ENCODE measurements at regions not wholly inside any gene's neighbourhood (a gene's known extent, or its start where the extent isn't known, plus 50 kb on each side); places are given as distances from the start of the nearest gene placed in this dataset.

DNA sequence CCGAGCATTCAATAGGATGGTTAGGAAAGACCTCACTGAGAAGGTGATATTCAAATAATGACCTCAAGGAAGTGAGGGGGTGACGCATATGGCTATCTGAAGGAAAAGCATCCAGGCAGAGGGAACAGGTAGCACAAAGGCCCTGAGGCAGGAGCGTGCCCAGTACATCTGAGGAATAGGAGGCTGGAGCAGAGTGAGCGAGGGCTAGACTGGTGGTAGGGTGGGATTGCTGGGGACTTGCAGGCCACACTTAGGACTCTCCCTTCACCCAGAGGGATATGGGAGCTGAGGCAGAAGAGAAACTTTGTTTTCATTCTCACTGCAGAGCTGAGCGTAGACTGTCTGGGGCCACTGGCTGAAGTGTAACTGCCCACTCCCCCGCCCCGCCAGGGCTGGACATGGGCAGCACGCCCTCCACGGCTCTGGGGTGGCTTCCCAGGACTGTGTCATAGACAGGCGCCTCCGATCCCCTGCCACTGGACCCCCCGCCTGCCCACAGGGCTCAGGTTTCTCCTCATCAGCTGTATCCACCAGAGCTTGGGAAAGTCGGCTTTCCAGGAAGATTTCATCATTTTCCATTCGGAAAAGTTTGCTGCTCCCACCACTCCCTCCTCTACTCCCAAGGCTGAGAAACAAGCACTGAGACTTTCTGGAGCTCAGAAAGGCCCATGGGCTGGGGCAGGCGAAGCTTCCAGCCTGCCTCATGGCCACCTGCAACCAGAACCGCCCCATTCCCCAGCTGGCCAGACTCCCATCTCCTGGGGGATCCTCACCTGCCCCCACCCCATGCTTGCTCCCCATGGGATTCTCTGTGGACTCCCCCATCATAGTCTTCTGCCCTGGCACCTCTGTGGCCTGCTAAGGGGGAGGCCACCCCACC, 142.6 kb downstream of the MRPL14 start:
- no peak for DNase-seq (ENCODE audit: low read depth)

DNA sequence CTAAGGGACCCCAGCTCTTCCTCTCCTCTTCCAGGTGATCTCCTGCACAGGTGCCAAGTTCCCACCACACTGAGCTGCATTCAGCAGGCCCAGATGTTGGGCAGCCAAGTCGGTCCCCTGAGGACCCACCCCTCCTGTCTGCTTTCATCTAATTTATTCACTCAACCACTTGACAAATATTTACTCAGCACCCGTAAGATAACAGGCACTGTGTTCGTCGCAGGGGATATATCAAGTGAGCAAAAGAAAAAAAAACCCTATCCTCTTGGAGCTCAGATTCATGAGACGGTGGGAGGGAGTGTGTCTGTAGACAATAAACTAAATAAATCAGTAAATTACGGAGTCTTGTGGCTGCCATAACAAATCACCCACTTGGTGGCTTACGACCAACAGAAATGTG, 143.6 kb downstream of the MRPL14 start:
- no peak for DNase-seq (ENCODE audit: low read depth)

DNA sequence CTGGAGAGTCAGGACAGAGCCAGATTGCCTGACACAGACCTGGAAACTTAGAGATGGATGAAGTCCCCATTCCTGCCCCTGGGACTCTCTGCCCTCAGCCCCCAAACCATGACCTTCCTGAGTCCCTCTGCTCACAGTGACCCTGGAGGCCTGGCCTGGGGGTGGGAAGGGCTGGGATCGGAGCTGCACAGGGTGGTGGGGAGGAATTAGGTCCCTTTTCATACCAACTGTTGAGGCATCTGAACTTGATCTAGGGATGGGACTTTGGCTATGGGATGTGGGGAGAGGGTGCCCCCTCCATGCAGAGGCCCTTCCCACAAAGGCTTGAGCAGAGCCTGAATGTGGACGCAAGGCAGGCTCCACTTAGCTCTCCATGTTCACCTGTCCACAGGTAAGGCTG, 144.1 kb downstream of the MRPL14 start:
- no peak for DNase-seq (ENCODE audit: low read depth)

DNA sequence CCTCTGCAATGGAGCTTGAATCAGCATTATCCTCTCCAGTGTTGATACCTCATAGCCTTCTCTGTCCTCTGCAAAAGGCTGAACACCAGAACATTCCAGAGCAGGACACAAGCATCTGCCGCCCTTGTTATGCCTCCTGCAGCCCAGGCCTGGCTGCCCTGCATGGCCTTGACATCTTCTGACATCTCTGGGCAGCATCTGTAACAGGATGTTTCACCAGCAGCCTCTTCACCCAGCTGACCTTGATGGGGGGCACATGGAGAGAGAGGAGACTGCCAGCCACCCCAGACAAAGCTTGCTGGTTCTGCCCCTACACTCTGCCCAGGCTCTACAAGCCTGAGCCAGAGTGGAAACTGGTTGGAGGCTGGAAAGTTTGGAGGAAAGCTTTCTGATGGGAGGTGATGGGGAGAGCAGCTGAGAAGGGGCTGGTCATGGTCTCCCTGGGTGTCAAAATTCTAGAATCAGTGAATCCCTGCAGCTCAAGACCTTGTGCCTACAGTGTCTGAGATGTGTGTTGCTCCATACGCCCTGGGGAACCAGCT, 145.1 kb downstream of the MRPL14 start:
- no peak for DNase-seq (ENCODE audit: low read depth)

GRCh38 chr6:43981363-43981990, 145.8 kb downstream of the MRPL14 start:
- no peak for DNase-seq (ENCODE audit: low read depth)

GRCh38 chr6:43980004-43980795, 147.1 kb downstream of the MRPL14 start:
- no peak for DNase-seq (ENCODE audit: low read depth)

DNA sequence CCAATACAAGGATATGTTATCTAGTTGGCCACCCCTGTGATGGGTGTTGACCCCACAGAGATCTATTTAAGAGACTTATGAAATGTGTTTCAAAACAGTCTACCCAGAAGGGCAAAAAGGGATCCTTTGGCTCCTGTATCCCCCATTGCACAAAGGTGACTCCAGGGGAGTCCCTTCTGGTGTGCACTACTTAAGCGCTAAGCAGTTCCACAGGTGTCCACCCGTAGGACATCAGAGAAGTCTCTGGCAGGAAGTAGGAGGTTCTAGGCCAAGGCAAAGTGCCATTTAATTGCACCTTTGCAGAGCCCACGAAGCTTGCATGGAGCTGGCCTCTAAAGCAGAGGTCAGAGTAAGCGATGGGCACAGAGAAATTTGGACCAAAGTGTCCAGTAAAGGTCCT, 147.7 kb downstream of the MRPL14 start:
- DNase-seq (ENCODE audit: low read depth), result no peak

DNA sequence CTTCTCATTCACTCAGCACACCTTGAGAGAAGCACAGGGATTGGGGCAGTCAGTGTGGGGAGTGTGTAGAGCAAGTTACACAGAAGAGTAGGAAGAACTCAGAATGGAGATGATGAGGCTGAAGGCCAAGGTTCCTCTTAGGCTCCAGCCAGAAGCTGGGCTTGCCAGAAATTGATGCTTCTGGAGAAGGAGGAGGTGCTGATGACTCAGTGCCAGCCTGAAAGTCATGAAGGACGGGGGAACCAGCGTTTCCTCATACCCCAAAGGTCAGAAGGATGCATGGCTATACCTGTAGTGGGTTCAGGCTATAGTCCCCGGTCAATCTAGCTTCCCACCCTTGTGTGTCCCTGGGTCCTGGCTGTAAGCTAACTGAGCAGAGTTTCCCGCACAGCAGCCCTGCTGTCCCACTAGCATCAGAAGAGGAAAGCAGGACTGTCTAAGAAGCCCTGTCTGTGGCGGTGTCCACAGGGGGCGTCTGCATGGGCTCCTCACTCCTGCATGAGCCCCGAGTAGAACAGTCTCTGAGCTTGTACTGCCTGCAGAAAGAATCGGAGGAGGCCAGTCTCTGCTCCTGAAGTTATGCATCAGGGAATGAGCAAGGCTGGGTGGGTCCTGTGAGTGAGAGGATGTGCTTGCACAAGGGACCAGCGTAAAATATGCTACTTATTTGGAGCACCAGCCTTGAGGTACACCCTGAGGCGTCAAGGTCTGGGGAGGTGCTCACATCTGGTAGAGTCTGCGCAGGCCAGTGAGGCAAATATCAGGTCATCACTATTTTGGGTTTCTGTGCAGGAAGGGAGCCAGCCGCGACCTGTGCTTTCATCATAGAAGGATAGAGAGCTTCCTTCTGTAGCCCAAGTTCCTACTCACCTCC, 148.5 kb downstream of the MRPL14 start:
- DNase-seq (ENCODE audit: low read depth), result peak; percentile 46

DNA sequence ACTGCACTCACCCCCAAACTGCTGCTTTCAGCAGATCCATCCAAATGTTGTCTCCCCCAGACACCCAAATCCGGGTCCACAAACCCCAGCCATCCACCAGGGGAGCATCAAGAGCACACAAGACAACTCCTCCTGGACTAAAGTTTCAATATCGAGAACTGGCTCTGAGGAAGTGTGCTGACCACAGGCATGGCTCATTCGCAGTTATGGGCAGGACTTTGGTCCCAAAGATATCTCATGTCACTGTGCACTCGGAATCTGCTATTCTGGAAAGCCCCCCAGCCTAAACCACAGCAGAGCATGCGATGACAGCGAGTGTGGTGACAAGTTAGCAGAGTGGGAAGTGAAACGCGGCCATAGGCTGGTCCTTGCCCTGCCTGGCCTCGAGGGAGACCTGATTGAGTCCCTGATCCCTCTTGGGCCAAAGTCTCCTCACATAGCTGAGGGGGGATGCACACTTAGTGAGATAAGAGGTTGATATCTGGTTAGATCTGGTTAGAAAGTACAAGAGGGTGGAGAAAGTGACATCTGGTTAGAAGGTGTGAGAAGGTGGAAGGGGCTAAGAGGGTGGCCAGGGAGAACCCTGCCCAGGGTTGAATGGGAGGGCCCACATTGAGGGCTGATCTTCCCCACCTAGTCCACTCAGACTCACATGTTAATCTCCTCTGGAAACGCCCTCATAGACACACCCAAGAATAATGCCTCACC, 149.7 kb downstream of the MRPL14 start:
- peak; percentile 78 for DNase-seq (ENCODE audit: low read depth)

DNA sequence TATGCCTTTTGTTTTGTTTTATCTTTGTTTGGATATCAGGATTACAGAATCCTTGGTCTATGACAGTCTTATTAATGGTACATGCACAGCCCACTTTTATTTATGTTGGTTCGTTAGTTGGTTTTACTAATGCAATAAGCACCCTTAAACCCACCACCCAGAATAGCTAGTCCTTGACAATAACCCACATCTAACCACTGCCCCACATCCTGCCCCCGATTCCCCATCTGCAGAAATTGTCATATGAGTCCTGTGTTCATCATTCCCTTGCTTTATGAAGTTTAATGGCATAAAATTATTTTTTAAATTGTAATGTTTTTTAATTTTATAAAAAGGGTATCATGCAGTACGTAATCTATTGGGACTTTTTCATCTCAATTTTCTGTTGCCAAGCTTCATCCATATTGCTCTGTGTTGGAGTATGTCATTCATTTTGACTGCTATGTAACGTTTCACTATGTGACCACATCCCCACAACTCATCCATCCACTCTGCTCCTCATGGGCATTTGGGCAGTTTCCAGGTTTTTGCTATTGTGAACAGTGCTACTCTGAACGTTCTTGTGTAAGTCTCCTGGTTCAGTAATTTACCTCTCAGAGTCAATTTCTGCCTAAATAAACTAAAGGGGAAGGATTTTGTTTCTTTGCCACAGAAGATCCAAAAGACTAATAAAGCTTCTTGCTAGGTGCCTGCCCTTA, 150.4 kb downstream of the MRPL14 start:
- peak; percentile 78 for DNase-seq (ENCODE audit: low read depth)

- DNase-seq (ENCODE audit: low read depth), result no peak
Measured at GRCh38 chr6:43974643-43975230, 152.5 kb downstream of the MRPL14 start.

GRCh38 chr6:43973357-43973756, 153.9 kb downstream of the MRPL14 start:
- DNase-seq (ENCODE audit: low read depth), result no peak

GRCh38 chr6:43972913-43973300, 154.3 kb downstream of the MRPL14 start:
- DNase-seq (ENCODE audit: low read depth), result peak; percentile 97

DNA sequence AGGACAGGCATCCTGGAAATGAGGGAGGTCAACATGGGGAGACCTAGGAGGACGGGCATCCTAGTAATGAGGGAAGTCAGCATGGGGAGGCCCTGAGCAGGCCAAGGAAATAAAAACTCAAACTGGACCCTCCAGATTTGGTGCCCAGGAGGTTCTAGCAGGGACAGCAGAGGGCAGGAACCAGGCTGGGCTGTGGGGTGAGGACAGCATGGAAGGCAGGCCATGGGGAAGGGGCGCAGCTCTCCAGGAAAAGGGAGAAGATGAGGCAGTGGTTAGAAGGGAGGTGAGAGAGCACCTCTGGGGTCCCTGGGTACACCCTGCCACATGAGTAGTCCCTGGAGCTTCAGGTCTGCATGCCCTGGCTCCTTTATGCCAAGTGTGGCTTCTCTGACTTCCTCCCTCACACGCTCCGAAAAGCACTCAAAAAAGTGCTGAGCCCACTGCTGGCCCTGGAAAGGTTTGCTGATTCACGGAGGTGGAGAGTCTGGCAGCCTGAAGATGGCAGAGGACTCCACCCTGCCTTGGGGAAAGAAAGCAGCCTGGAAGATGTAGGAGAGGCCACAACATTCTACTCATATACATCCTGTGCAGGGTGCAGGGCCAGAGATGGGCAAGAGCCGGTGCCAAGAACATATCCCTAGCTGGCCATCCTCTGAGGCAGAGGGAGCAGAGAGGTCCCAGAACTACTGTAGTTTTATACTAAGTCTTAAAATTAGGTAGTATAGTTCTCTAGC, 154.9 kb downstream of the MRPL14 start:
- DNase-seq (ENCODE audit: low read depth), result peak; percentile 84

DNA sequence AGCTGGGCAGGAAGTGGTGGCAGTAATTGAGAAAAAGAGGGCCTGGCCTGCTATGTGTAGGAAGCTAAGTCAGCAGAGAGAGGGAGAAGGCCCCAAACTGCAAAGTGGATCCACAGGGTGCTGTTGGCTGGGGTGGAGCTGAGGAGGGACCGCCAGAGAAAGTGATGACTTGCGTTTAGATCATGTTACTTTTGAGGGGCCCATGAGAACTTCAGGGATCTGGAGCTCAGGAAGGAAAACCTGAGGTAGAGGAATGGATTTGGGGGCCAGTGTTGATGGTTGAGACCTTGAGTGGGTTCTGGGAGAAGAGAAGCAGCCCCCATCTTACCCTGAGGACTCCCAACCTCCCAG, 155.5 kb downstream of the MRPL14 start:
- DNase-seq (ENCODE audit: low read depth), result no peak

DNA sequence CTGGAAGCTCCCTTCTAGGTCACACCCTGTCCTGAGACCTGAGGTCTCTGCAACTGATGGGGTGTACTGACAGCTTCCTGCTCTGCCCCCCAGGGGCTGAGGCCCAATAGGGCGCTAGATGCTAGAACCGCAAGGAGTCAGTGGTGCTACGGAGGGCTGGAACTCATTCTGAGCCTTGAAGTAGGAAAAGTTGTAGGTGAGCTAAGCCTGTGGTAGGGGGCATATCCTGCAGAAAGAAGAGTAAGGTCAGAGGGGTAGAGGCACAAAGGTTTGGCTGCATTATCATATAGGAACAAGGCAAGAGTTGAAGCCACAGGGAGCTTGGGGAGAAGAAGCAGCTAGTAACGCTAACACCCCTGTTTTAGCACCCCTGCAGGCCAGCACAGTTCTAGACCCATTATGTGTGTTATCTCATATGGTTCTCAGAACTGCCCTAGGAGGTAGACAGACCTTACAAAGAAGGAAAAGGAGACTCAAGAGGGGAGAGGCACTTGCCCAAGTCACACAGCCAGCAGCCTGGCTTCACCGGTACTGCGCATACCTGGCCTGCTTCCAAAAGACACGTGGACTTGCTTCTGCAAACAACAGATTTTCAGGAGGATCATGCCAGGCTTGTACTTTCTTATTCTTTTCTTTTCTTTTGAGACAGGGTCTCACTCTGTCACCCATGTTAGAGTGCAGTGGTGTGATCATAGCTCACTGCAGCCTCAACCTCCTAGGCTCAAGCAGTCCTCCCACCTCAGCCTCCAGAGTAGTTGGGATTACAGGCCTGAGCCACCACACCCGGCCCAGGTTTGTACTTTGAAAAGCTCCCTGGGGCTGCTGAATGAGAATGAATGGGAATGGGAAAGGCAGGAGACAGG, 156.1 kb downstream of the MRPL14 start:
- DNase-seq (ENCODE audit: low read depth), result no peak

DNA sequence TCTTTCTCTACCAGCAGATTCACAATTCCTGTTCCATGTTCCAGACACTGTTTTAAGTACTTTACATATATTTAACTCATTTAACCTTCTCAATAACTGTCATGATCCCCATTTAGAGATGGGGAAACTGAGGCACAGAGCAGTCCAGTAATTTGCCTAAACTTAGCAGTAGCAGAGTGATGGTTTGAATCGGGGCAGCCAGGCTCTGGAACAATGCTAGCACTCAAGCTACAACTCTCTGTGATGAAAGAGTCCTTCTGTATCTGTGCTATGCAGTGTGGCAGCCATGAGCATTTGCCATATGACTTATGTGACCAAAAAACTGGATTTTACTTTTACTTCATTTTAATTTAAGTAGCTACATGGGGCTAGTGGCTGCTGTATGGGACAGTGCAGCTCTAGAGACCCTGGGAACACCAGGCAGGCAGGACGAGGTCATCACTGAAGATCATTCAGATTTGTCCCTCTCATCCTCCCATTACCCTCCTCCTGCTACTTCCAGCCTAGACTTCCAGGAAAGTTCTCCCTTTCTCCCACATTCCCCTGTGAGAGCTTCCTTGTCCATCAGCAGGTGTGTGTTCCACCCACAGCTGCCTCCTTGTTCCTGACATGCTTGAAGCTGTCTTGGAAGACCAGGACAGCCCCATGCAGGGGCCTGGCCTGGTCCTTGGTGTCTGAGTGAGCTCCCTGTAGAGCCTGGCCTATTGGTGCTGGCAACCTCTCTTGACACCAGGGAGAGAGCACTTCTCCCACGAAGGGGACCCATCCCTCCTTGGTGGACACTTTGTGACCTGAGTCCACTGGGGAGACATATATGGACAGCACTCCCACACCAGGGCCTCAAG, 157.0 kb downstream of the MRPL14 start:
- DNase-seq (ENCODE audit: low read depth), result no peak
